GM21515 (cell line): ENCODE measurements at regions not wholly inside any gene's neighbourhood (a gene's known extent, or its start where the extent isn't known, plus 50 kb on each side); places are given as distances from the start of the nearest gene placed in this dataset.

Experiments
- ATAC-seq: cut with Tn5 transposase; IDR thresholded peaks from one replicate; pipeline ENCODE4 v1.9.1; 2021; ENCODE audit not compliant: unreplicated experiment

DNA sequence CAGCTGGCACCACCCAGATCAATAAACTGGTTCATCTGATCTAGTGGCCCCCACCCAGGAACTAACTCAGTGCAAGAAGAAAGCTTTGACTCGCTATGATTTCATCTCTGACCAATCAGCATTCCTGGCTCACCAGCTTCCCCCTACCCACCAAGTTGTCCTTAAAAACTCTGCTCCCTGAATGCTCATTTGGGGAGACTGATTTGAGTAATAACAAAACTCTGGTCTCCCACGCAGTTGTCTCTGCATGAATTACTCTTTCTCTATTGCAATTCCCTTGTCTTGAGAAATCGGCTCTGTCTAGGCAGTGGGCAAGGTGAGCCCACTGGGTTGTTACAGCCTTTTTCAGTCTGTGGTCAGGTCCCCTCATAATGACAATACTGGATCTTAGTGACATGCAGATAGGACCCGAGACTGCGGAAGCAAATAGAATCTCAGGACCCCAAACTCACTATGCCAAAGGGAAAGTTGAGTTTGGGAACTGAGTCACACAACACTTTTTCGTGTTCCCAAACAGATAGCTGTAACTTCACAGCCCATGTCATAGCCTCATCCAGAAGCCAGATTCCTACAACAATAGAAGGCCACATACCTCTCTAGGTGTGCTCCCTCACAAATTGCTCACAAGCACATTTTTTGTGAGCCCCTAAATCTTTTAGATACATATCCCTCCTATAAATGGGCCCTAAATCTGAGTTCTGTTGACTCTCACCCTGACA is 175.2 kb upstream of the RAI14 start:
- ATAC-seq = no peak

DNA sequence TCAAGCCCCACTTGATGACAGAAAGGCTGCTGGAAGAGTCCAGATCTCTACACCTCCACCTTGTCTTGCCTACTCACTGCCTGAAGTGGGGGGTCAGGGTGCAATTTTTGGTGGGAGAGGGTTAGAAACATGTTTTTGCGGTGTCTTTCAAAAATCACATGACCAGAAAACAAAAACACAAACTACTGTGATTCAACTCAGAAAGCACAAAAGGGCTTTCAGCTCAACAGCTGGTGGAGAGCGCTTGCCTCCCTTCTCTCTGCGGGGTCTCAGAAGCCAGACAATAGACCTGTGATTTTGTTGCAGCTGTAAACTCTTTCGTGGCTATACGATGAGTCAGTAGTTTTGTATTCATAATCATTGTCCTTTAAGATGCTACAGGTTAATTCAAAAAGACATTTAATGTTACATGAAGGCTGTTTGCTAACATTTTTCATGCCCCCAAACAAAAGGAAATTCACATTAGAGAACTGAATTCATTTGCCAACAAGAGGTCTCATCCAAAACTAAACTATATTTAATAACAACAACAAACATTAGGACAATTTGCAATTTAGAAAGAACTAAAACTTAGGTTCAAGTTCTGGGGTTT is 172.6 kb upstream of the RAI14 start:
- no peak for ATAC-seq

DNA sequence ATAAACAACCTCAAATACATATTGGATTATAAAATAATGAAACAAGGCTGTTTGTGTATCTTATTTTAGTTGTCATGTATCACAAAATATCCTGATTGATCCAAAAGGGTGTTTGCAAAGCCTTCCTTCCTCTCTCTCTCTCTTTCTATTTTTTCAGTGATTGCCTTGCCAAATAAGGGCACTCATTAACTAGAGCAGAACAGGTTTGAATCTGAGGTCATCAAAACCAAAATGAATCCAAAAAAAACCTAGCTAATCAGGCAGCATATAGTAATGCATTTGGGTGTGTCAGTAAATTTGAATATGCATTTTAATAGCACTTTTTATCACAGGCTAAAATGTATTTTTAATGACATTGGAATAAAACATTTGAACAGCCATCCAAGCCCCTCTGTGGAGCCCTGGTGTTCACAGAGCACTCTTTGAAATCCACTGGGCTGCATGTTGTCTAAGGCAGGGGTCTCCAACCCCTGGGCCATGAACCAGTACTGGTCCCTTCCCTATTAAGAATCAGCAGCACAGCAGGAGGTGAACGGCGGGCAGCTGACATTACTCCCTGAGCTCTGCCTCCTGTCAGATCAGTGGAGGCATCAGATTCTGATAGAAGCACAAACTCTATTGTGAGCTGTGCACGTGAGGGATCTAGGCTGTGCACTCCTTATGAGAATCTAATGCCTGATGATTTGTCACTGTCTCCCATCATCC is 171.8 kb upstream of the RAI14 start:
- ATAC-seq = no peak

DNA sequence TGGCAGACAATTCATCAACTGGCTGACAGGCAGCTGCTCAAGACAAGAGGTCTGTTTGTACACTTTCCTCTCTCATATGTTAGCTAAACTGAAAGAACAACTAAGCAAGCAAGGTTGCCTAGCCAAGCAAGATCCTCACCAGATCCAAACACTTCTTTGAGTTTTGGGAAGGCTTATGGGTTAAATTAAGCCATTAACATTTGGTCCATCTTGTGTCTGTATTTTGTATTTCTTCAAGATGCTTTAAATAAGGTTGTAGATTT is 170.4 kb upstream of the RAI14 start:
- no peak for ATAC-seq

DNA sequence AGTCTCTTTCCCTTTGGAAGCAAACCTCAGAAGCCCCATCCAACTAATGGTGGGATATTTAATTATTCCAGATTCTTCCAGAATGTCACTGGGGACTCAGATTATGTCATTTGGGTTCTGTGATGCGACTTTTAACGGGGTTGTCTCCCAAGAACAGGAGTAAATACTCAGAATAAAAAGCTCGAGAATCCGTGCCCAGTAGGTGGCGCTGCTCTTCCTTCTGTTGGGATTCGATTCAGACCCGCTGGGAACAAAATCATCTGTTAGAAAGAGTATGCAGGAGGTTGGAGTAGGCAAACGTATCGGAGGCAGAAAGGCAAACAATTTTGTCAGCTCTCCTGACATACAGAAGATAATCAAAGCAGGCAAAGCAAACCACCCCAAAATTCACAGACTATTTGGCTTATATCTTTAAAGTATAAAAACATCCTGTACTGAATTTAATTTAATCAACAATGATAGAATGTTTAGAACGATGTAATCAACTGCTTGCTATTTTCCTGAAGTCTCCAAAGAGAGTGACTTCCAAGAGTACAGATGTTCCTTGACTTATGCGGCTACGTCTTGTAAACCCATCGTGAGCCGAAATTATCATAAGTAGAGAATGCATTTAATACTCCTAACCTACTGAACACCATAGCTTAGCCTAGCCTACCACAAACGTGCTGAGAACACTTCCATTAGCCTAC is 169.8 kb upstream of the RAI14 start:
- ATAC-seq = peak; percentile 58

DNA sequence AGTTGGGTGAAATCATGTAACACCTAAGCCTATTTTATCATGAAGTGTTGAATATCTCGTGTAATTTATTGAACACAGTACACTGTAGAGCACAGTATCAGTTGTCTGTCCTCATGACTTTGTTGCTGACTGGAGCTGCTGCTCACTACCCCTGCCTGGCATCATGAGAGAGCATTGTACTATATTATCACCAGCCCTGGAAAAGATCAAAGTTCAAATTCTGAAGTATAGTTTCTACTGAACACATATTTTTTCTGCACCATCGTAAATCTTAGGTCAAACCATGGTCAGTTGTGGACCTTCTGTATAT is 169.3 kb upstream of the RAI14 start:
- ATAC-seq = no peak

DNA sequence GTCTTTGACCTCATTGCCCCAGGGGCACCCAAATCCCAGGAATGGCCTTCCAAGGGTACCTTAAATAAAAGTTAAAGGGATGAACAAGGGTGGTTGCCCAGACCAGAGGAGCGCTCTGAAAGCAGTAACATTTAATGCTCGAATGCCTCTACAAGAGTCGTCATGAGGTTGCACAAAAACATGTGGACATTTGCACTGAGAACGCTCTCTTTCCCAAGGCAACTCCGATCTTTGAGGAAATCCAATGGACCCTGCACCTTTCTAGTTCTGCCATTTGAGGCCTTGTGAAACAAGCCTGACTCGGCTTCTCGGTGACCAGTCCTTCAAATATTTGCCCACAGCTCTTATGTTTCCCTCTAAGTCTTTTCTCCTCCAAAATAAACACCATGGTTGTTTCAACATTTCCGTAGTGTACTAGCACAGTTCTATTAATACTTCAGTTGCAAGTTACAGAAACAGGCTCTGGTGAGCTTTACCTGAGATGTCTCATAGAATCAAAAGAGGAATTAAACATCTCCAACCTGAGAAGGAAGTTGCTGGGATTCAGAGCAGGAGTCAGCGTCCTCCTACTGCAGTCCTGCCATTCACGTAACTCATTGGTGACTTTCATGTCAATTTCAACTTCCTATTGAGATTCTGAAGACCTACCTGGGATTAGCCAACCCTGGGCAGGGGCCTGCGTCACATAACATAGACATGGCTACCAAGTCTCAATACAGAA is 168.8 kb upstream of the RAI14 start:
- ATAC-seq = no peak

DNA sequence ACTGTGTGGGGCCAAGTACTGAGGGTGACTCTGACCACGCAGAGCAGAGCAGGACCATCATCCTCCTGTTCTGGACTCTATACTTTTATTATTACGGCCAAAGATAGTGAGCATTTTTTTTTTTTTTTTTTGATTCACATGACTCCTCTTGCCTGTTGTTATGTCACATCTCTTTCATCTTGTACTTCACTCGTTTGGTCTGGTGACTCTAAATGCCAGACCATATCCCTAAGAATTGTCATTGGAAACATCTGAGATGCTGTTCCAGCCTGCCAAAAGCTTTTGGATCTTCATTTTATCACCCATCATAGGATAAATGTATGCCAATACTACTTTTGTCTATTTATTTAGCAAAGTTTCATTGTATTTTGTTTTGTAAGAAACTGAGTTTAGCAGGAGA is 168.2 kb upstream of the RAI14 start:
- ATAC-seq = no peak

DNA sequence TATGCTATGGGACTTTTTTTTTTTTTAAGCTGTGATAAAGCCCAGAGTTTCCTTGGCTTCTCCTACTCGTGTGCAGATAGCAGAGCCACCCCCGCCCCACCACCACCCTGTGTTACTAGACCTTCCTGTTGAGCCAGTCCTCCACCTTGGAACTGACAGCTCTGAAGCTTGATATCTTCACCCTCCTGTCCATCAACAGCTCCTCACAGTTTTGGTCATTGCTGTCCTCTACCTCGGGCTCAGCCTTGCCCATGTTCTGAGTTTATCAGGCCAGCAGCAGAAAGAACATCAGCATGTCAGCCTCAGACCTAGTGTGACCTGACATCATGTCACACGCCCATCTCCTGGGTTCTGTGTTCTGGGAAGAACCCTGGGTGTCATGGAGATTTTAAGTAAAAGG is 167.1 kb upstream of the RAI14 start:
- no peak for ATAC-seq

DNA sequence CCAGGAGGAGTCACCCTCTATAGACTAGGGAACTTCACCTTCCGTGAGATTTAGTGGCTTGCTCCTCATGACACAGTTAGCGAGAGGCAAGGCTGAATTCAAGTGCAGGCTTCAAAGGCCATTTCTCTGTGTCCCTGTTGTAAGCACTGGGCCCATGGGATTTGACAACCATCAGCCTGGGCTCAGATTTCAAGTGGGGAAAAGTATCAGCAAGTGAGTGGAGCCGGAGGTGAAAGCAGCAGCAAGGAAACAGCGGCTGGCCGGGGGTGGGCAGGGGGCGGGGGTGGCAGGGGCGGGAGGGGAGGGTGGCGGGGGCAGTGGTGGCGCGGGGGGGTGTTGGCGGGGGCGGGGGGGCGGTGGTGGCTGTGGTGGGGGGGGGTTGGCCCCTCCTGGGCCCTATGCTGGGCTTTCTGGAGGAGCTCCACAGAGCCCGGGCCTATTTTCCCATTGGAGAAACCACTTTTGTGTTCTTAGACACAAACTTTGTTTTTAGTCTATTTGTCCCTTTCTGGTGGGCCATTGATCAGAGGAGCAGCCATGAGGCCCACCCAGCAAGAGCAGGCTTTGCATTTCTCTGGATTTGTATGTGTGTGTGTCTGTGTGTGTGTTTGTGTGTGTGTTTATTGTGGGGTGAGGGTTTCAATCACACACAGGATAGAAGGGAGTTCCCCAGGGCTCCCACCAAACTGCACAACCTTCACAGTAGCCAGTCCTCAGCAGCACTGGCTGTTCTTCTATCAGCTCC is 165.4 kb upstream of the RAI14 start:
- no peak for ATAC-seq

DNA sequence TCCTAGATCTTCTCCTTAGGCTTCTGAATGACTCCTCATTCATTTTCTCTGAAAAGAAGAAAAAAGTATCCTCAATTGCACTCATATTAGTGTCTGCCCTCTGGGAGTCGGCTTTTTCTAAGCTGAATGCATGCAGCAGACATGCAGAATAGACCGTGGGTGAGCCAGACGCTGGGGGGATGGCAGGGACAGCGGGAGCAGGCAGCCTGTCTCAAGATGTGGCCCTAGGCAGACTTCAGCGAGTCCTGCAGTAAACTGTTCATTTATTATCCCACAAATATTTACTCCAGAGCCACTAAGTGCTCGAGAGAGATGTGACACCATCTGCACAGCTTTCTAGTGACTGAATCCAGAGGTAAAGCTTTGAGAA is 164.9 kb upstream of the RAI14 start:
- no peak for ATAC-seq

DNA sequence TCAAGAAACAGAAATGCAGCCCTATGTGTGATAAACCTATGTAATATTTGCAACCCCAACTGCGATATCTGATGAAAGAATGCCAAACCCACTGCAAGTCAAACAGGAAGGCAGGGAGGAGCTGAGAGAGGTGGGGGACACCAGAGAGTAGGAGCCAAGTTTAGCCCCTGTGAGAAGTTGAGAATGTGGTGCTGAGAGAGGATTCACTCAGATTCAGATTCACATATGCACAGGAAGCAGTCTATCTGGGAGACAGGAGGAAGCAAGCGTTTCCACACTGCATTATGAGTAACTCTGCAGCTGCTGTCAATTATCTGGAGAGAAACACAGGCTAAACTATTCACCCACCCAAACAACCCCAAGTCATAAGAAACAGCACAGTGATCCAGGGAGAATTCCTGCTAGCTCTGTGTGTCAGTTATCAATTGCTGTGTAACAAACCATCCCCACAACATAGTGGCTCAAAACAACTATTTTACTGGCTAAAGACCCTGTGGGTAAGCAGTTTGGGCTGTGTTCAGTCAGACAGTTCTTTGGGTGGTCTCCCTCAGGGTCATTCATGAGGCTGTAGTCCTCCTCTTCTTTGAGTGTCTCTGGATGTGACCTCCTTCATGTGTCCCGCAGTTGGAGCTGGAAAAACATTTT is 161.9 kb upstream of the RAI14 start:
- no peak for ATAC-seq

DNA sequence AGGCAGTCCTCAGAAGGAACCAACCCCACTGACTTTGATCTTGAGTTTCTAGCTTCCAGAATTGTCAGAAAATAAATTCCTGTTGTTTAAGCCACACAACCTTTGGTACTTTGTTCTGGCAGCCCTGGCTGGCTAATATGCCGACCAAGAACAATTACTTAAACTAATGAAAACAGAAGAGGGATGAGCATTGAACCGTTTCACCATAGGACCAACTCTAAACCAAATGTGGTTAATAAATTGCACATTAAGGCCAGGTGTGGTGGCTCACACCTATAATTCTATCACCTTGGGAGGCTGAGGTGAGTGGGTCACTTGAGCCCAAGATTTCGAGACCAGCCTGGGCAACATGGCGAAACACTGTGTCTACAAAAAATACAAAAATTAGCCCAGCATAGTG is 160.9 kb upstream of the RAI14 start:
- ATAC-seq = no peak

DNA sequence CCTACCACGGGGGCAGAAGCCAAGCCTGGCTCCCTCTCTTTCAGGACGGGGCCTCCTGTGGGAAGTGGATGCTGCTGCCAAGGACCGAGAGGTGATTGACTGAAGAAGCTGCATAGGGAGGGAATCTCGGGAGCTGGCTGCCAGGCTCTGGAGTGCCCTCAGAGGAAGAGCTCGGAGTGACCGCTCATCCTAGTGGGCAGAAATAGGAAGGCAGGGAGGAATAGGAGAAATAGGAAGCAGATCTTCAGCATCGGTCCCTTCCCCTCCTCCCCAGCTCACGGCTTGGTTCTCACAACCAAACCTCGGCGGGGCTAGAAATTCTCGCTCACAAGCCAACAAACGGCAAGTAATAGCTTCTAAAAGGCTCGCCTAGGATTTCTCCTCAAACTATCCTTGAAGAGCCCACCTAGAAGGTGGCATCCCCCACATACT is 159.9 kb upstream of the RAI14 start:
- ATAC-seq = no peak

DNA sequence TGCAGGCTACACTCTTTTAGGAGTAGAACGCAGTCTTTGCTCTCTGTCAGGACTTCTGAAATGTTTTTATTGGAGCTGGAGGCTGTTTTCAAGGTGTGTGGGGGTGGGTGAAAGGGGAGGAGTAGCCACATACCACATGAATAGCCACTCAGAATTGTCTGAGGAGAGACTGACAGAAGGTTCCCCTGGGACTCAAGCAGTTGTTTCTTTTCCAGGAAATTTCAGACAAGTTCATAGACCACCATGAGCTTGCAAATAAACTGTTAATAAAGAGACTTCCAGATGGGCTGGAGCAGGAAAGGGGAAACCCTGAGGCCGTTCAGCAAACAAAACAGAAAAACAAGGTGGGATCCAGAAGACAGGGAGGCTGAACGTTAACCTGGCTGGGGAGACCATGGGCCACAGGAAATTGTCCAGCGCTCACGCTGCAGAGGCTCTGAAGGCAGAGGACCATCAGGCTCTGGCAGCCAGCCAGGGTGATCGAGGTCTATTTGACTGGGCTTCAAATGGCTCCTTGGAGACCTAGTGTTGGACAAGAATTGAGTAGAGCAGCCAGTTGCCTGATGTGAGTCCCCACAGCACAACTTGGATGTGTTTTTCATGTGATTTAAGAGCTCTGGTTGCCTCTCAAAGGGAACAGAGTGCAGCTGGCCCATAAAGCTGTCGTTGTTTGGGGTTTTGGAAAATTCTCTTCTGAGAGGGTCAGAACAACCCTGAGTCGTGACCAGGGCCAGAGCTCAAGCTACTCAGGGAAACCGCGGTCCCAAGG is 159.2 kb upstream of the RAI14 start:
- no peak for ATAC-seq

DNA sequence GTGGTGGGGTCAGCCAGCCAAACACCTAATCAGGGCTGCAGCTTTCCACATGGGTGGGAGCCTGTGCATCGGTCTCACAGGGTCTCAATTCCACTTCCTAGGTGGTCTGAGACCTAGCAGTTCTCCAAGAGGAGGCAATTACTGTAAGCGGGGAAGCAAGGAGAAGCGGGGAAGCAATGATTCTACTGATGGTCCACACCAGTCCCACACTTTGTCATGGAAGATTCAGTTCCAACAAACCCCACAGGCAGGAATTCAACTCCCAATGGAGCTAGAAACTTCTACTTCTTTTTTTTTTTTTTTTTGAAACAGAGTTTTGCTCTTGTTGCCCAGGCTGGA is 158.7 kb upstream of the RAI14 start:
- no peak for ATAC-seq

DNA sequence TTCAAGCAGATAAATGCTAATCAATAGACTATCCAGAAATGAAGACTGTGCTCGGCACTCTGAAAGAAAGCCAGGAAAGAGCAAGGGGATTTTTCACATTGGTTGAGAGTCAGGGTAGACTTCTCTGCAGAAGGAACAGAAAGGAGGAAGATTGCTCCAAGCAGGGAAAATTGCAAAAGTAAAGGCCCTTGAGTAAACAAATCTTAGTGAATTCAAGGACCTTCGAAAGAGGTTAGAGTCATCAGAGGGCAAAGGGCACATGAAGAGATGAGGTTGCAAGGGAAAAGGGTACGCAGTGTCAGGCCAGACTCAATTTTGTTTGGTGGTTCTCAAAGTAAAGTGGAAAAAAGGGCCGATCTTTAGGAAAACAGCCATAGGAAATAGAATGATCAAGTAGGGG is 157.6 kb upstream of the RAI14 start:
- no peak for ATAC-seq

DNA sequence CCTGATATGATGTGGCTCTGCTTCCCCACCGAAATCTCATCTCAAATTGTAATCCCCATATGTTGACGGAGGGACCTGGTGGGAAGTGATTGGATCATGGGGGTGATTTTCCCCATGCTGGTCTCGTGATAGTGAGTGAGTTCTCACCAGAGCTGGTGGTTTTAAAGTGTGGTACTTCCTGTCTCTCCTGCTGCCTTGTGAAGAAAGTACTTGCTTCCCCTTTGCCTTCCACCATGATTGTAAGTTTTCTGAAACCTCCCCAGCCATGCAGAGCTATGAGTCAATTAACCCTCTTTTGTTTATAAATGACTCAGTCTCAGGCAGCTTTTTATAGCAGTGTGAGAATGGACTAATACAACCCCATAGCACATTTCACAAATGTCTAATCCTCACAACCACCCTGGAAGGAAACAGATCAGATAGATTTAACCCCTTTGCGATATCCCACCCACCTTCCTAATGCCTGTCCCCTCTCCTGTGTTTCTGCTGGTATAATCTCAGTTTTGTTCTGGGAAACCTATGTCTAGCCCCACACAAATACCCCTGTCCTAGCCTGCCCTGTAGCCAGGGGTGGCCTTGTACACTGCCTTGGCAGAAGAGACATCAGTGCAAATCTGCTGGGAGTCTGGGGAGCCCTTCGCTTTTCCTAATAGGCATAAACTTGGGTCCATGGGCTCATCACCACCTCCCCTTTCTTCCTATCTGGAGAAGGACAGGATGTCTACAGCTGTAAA is 157.0 kb upstream of the RAI14 start:
- peak; percentile 87 for ATAC-seq

DNA sequence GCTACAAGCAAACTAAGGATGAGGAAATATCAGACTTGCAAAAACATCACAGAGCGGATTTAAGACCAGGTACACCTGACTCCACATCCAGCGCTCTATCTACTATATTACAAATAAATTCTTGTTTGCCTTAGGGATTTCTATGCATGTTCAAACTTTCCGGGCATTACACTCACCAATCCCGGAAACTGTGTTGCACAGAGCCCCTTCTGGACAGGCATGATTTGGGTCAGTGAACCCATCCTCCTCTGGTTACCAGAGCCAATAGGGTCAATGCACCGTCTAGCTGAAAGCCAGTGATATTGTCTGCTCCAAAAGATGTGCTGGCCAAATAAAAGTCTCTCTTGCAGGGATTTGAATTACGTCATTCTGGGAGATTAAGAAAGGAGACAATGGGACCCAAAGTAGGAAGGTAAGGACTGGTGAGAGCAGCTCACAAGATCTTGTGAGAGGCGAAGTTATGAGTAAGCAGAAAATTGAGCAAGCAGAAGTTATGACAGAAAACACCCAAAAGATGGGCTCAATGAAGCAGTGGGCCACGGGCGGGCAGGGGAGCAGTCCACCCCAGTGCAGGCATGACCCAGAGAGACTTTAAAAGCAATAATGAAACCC is 155.8 kb upstream of the RAI14 start:
- ATAC-seq = no peak
